B cell (primary cell): ENCODE measurements at regions not wholly inside any gene's neighbourhood (a gene's known extent, or its start where the extent isn't known, plus 50 kb on each side); places are given as distances from the start of the nearest gene placed in this dataset.

ENCODE experiments used
- ATAC-seq: fragments of 200-7000 bp; cut with Tn5 transposase; one replicate; pipeline ENCODE4 v1.10.0; 2021; ENCODE audit warnings: low read depth, mild to moderate bottlenecking, moderate number of reproducible peaks, moderate library complexity
- CTCF ChIA-PET: fragments of 350-600 bp; sonication (Branson Sonifier 250); formaldehyde crosslinking; loops from one replicate; lab custom pipeline; 2021; ENCODE audit warnings: antibody characterized with exemption, inconsistent platforms; lab: Charles Lee
- POLR2A ChIA-PET: fragments of 350-600 bp; sonication (Branson Sonifier 250); formaldehyde crosslinking; loops from one replicate; lab custom pipeline; 2021; ENCODE audit warnings: antibody characterized with exemption; lab: Charles Lee
- DNase-seq: peaks from one replicate; pipeline ENCODE4 v3.0.0; 2013
- H2AFZ ChIP-seq: 2 replicates; pipeline ENCODE4 v1.6.1; 2012; ENCODE audit warnings: mild to moderate bottlenecking, low read depth, low read length; ENCODE audit not compliant: insufficient read depth, poor library complexity, severe bottlenecking
- H3K27ac ChIP-seq, 2 donors: 1 replicate in 1 of 2; 2 replicates in 1 of 2; pipeline ENCODE4 v1.5.1; 2012 to 2013; ENCODE audit warnings: low read length in 2 of 2, mild to moderate bottlenecking in 2 of 2, moderate library complexity in 1 of 2
- H3K27me3 ChIP-seq, 4 experiments: fragments of 200-600 bp in 1 of 4; sonication (generic) in 1 of 4; replicated peaks in 1 of 4; 1 replicate in 2 of 4; 2 replicates in 2 of 4; pipeline versions ENCODE4 v1.6.1 to v1.7.0; 2013 to 2016; ENCODE audit warnings: low read length in 3 of 4, mild to moderate bottlenecking in 2 of 4, mixed read lengths in 1 of 4, moderate library complexity in 1 of 4; ENCODE audit not compliant: insufficient read depth in 4 of 4, control insufficient read depth in 3 of 4; ENCODE audit errors: control extremely low read depth in 1 of 4
- H3K36me3 ChIP-seq, 2 experiments: replicated peaks in 1 of 2; 1 replicate in 1 of 2; 2 replicates in 1 of 2; pipeline versions ENCODE4 v1.6.1 to v1.7.1; 2013; ENCODE audit warnings: low read length in 1 of 2; ENCODE audit not compliant: insufficient read depth in 2 of 2, control insufficient read depth in 1 of 2; ENCODE audit errors: control extremely low read depth in 1 of 2, extremely low read depth in 1 of 2
- H3K4me1 ChIP-seq, 2 donors: fragments of 200-600 bp in 1 of 2; sonication (generic) in 1 of 2; 1 replicate in 1 of 2; 2 replicates in 1 of 2; pipeline versions ENCODE4 v1.5.1 to v1.6.1; 2013 to 2017; ENCODE audit warnings: low read length in 2 of 2; ENCODE audit not compliant: control insufficient read depth in 2 of 2, insufficient read depth in 2 of 2
- H3K4me2 ChIP-seq: replicated peaks from 2 replicates; pipeline ENCODE3; 2012; ENCODE audit warnings: mild to moderate bottlenecking, low read depth, low read length; ENCODE audit not compliant: poor library complexity, severe bottlenecking
- H3K4me3 ChIP-seq, 5 experiments: fragments of 200-600 bp in 1 of 5; sonication (generic) in 1 of 5; 1 replicate in 3 of 5; 2 replicates in 2 of 5; pipeline versions ENCODE4 v1.5.1 to v1.7.0; 2011 to 2016; ENCODE audit warnings: low read length in 4 of 5, mild to moderate bottlenecking in 4 of 5, low read depth in 2 of 5, control low read depth in 1 of 5, moderate library complexity in 1 of 5; ENCODE audit not compliant: insufficient read depth in 1 of 5; ENCODE audit errors: control extremely low read depth in 1 of 5, extremely low read depth in 1 of 5
- H3K79me2 ChIP-seq: fragments of 200-600 bp; sonication (generic); one replicate; pipeline ENCODE4 v1.6.0; 2016; ENCODE audit warnings: low read length; ENCODE audit not compliant: control insufficient read depth, insufficient read depth
- H3K9ac ChIP-seq: fragments of 200-600 bp; sonication (generic); 2 replicates; pipeline ENCODE4 v1.6.1; 2017; ENCODE audit warnings: mild to moderate bottlenecking, low read length, moderate library complexity
- H3K9me3 ChIP-seq, 3 donors: one replicate each; pipeline versions ENCODE4 v1.6.1 to v1.7.1; 2013; ENCODE audit warnings: low read length in 2 of 3; ENCODE audit not compliant: control insufficient read depth in 2 of 3, insufficient read depth in 1 of 3; ENCODE audit errors: control extremely low read depth in 1 of 3
- H4K20me1 ChIP-seq: 2 replicates; pipeline ENCODE4 v1.6.0; 2012; ENCODE audit warnings: mild to moderate bottlenecking, low read length; ENCODE audit not compliant: insufficient read depth, control insufficient read depth, poor library complexity, severe bottlenecking
- H3K27ac Mint-ChIP-seq: one replicate; pipeline ENCODE4 v1.8.0; 2021; ENCODE audit warnings: mixed read lengths
- H3K27me3 Mint-ChIP-seq: one replicate; pipeline ENCODE4 v1.8.0; 2021; ENCODE audit warnings: mixed read lengths
- H3K4me1 Mint-ChIP-seq: one replicate; pipeline ENCODE4 v1.8.0; 2021; ENCODE audit warnings: mixed read lengths
- H3K4me3 Mint-ChIP-seq: one replicate; pipeline ENCODE4 v1.8.0; 2021; ENCODE audit warnings: mixed read lengths
- H3K9me3 Mint-ChIP-seq: one replicate; pipeline ENCODE4 v1.8.0; 2022; ENCODE audit warnings: mixed read lengths; ENCODE audit not compliant: insufficient read depth
- EZH2 ChIP-seq: IDR thresholded peaks from 2 replicates; pipeline ENCODE4 v1.6.1; 2012; ENCODE audit warnings: borderline replicate concordance, low read depth, mild to moderate bottlenecking, moderate library complexity, low read length; ENCODE audit not compliant: insufficient read depth, poor library complexity, severe bottlenecking
- WGBS: methylation state at CpG from one replicate; pipeline ENCODE4 v1.1.5; 2013; ENCODE audit warnings: missing lambda C conversion rate; ENCODE audit not compliant: insufficient coverage; 5-methylcytosine and 5-hydroxymethylcytosine counted together
- intact Hi-C: fragments of 100-400 bp; cut with micrococcal nuclease; formaldehyde crosslinking; loops from one replicate; pipeline ENCODE4 v1.10.0; 2022
- TF ChIP-seq, protein P1 (sequence below): fragments of 200-600 bp; IDR thresholded peaks from one replicate; pipeline ENCODE4 v1.8.0; 2022; ENCODE audit warnings: antibody characterized with exemption, mild to moderate bottlenecking

DNA sequence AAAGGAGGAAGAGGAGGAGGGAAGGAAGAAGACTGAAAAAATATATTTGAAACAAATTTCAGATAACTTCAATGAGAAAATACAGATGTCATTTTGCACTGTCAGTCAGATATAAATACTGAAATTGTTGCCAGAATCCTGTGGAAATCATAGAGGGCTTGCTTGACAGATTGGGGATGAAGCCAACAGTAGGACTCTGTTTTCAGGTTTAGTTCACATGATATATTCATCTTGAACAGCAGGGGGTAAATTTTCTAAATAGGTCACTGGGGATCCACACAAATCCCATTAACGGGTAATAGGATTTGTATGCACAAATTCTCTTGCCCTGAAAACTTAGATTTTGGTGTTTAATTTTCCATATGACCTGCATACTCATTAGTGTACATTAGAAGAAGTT, 103.3 kb upstream of the PCDH18 start:
- Mint-ChIP-seq H3K27me3 (no peaks in the 10 kb centered on the region), H3K4me1 (no peaks in the 10 kb centered on the region), H3K4me3 (no peak overlapping the region), H3K27ac (no peak overlapping the region), H3K9me3 (no peaks in the 10 kb centered on the region)
- H3K79me2 ChIP-seq = no peaks in the 10 kb centered on the region
- no CpG with 5 or more reads among the region's 1 CpG for WGBS
- intact Hi-C loops = no loop called here
- H4K20me1 ChIP-seq = no peaks in the 10 kb centered on the region
- POLR2A ChIA-PET = no interaction called here
- no peak overlapping the region for H3K27ac ChIP-seq
- H3K27me3 ChIP-seq = no peaks in the 10 kb centered on the region
- peaks cover 0 to 10% (median 0%) of the 10 kb centered on the region in 3 donors for H3K9me3 ChIP-seq
- H3K4me2 ChIP-seq = no peak overlapping the region
- no peak overlapping the region for H2AFZ ChIP-seq
- H3K4me3 ChIP-seq = no peak overlapping the region
- DNase-seq = no peak
- CTCF ChIA-PET = no interaction called here
- no peaks in the 10 kb centered on the region for H3K4me1 ChIP-seq
- H3K36me3 ChIP-seq = no peaks in the 10 kb centered on the region
- ATAC-seq = no peak
- H3K9ac ChIP-seq = no peak overlapping the region
- TF ChIP-seq, protein P1, sequence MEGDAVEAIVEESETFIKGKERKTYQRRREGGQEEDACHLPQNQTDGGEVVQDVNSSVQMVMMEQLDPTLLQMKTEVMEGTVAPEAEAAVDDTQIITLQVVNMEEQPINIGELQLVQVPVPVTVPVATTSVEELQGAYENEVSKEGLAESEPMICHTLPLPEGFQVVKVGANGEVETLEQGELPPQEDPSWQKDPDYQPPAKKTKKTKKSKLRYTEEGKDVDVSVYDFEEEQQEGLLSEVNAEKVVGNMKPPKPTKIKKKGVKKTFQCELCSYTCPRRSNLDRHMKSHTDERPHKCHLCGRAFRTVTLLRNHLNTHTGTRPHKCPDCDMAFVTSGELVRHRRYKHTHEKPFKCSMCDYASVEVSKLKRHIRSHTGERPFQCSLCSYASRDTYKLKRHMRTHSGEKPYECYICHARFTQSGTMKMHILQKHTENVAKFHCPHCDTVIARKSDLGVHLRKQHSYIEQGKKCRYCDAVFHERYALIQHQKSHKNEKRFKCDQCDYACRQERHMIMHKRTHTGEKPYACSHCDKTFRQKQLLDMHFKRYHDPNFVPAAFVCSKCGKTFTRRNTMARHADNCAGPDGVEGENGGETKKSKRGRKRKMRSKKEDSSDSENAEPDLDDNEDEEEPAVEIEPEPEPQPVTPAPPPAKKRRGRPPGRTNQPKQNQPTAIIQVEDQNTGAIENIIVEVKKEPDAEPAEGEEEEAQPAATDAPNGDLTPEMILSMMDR = no peak
- no peak for TF ChIP-seq EZH2

DNA sequence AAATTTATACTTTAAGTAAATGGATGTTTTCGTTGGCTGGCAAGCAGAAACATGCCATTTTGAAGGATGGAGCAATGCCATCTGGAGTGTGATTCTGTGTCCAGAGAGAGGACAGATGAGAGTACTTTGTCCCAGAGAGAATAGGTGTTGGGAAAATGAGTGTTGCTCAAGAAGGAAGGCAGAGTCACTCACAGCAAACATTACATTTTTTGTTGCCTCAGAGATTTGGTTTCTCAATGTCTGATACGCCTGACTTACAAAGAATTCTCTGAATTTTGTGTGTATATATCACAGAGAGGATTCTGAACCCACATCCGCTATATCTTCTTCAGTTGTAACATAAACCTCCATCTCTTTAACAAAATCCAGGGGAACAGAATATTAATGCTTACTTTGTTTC, 102.8 kb upstream of the PCDH18 start:
- H3K36me3 ChIP-seq = no peaks in the 10 kb centered on the region
- H3K9me3 ChIP-seq = peaks cover 0 to 10% (median 0%) of the 10 kb centered on the region in 3 donors
- H3K27ac ChIP-seq = no peak overlapping the region
- Mint-ChIP-seq H3K27me3 (no peaks in the 10 kb centered on the region), H3K4me1 (no peaks in the 10 kb centered on the region), H3K9me3 (no peaks in the 10 kb centered on the region), H3K27ac (no peak overlapping the region), H3K4me3 (no peak overlapping the region)
- no peak overlapping the region for H3K4me2 ChIP-seq
- POLR2A ChIA-PET = no interaction called here
- CTCF ChIA-PET = no interaction called here
- H3K27me3 ChIP-seq = no peaks in the 10 kb centered on the region
- no peak for ATAC-seq
- H4K20me1 ChIP-seq = no peaks in the 10 kb centered on the region
- WGBS = 75% methylated on average over 1 of the region's 3 CpGs
- H3K9ac ChIP-seq = no peak overlapping the region
- intact Hi-C loops = no loop called here
- no peaks in the 10 kb centered on the region for H3K79me2 ChIP-seq
- TF ChIP-seq EZH2 = no peak
- TF ChIP-seq, protein P1 = no peak
- no peak for DNase-seq
- H3K4me3 ChIP-seq = no peak overlapping the region
- H3K4me1 ChIP-seq = no peaks in the 10 kb centered on the region
- no peak overlapping the region for H2AFZ ChIP-seq
